Natural killer cell (primary cell): ENCODE measurements at regions not wholly inside any gene's neighbourhood (a gene's known extent, or its start where the extent isn't known, plus 50 kb on each side); places are given as distances from the start of the nearest gene placed in this dataset.

Experiments
- ATAC-seq, 3 donors: fragments of 150-1000 bp in 2 of 3; fragments of 200-7000 bp in 1 of 3; cut with Tn5 transposase; 1 replicate in 1 of 3; 2 replicates in 2 of 3; pipeline ENCODE4 v1.10.0; 2021; ENCODE audit warnings: mild to moderate bottlenecking in 2 of 3, moderate library complexity in 2 of 3
- DNase-seq, 2 donors: peaks; one replicate each; pipeline versions ENCODE4 v3.0.0 to v3.0.0-alpha.2; 2013 to 2021; ENCODE audit warnings: mixed read lengths in 1 of 2
- H3K27ac ChIP-seq: one replicate; pipeline ENCODE4 v1.5.1; 2013; ENCODE audit warnings: mild to moderate bottlenecking, low read length
- H3K27me3 ChIP-seq: one replicate; pipeline ENCODE4 v1.6.1; 2013; ENCODE audit warnings: low read length; ENCODE audit not compliant: control insufficient read depth, insufficient read depth
- H3K36me3 ChIP-seq: one replicate; pipeline ENCODE4 v1.6.1; 2013; ENCODE audit warnings: low read length; ENCODE audit not compliant: control insufficient read depth, insufficient read depth
- H3K4me1 ChIP-seq: one replicate; pipeline ENCODE4 v1.6.1; 2013; ENCODE audit warnings: low read length; ENCODE audit not compliant: control insufficient read depth, insufficient read depth
- H3K4me3 ChIP-seq: one replicate; pipeline ENCODE4 v1.5.1; 2013; ENCODE audit warnings: low read length
- H3K9me3 ChIP-seq: one replicate; pipeline ENCODE4 v1.6.1; 2013; ENCODE audit warnings: low read length; ENCODE audit not compliant: control insufficient read depth, insufficient read depth
- H3K27ac Mint-ChIP-seq, 2 donors: one replicate each; pipeline ENCODE4 v1.8.0; 2022; ENCODE audit warnings: mild to moderate bottlenecking in 2 of 2, mixed read lengths in 2 of 2, moderate library complexity in 1 of 2
- H3K27me3 Mint-ChIP-seq, 2 donors: one replicate each; pipeline ENCODE4 v1.8.0; 2022; ENCODE audit warnings: low read depth in 2 of 2, mixed read lengths in 2 of 2
- H3K36me3 Mint-ChIP-seq: one replicate; pipeline ENCODE4 v1.8.0; 2022; ENCODE audit warnings: mixed read lengths
- H3K4me1 Mint-ChIP-seq, 2 donors: one replicate each; pipeline ENCODE4 v1.8.0; 2022; ENCODE audit warnings: mixed read lengths in 2 of 2
- H3K4me3 Mint-ChIP-seq: one replicate; pipeline ENCODE4 v1.8.0; 2022; ENCODE audit warnings: mild to moderate bottlenecking, moderate library complexity, mixed read lengths
- H3K9me3 Mint-ChIP-seq, 2 donors: one replicate each; pipeline ENCODE4 v1.8.0; 2022; ENCODE audit warnings: mixed read lengths in 2 of 2
- WGBS: methylation state at CpG from one replicate; pipeline ENCODE4 v1.1.7; 2013; ENCODE audit warnings: missing lambda C conversion rate; ENCODE audit not compliant: insufficient coverage; 5-methylcytosine and 5-hydroxymethylcytosine counted together
- intact Hi-C: fragments of 100-400 bp; cut with micrococcal nuclease; formaldehyde crosslinking; loops from one replicate; pipeline ENCODE4 v1.14.2; 2022
- TF ChIP-seq, protein P1 (sequence below): fragments of 200-600 bp; IDR thresholded peaks from one replicate; pipeline ENCODE4 v1.8.0; 2022; ENCODE audit warnings: antibody characterized with exemption

DNA sequence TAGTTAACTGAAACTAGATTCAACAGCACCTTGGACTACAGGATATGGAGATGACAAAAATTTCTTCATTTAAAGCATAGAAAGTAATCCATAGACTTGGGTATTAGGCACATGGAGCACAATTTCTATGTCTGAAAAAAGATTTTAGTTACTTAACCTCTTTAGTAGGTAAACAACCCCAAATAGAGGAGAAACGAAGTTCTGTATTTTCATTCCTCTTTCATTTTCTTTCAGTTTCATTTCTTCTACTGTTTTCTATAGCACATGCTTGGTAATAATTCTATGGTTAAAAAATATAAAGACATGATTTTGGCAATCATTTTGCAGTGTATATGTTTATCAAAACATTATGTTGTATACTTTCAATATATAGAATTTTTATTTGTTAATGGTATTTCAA is 99.5 kb downstream of the CASP12 start:
- DNase-seq: peak in 1 of 2 donors; percentile 17
- no CpG with 5 or more reads among the region's 1 CpG for WGBS
- peaks cover 19 to 20% of the 10 kb centered on the region in 2 donors for H3K4me1 Mint-ChIP-seq
- peak in 2 of 3 donors; percentile 58 to 65 for ATAC-seq
- intact Hi-C loops: loop anchor here (5.0 kb wide), 1 partner anchor 91 kb away; no protein-coding TSS in a partner anchor
- Histone ChIP-seq H3K9me3 (no peaks in the 10 kb centered on the region), H3K4me1 (peaks cover 4% of the 10 kb centered on the region), H3K27ac (peak overlapping the region; percentile 67), H3K36me3 (no peaks in the 10 kb centered on the region), H3K27me3 (no peaks in the 10 kb centered on the region), H3K4me3 (peak overlapping the region; percentile 52)
- peak overlapping the region; percentile 86 to 91 for H3K27ac Mint-ChIP-seq
- H3K27me3 Mint-ChIP-seq: no peaks in the 10 kb centered on the region
- H3K36me3 Mint-ChIP-seq: peaks cover 6% of the 10 kb centered on the region
- no peaks in the 10 kb centered on the region for H3K9me3 Mint-ChIP-seq
- H3K4me3 Mint-ChIP-seq: peak overlapping the region; percentile 91
- TF ChIP-seq, protein P1, sequence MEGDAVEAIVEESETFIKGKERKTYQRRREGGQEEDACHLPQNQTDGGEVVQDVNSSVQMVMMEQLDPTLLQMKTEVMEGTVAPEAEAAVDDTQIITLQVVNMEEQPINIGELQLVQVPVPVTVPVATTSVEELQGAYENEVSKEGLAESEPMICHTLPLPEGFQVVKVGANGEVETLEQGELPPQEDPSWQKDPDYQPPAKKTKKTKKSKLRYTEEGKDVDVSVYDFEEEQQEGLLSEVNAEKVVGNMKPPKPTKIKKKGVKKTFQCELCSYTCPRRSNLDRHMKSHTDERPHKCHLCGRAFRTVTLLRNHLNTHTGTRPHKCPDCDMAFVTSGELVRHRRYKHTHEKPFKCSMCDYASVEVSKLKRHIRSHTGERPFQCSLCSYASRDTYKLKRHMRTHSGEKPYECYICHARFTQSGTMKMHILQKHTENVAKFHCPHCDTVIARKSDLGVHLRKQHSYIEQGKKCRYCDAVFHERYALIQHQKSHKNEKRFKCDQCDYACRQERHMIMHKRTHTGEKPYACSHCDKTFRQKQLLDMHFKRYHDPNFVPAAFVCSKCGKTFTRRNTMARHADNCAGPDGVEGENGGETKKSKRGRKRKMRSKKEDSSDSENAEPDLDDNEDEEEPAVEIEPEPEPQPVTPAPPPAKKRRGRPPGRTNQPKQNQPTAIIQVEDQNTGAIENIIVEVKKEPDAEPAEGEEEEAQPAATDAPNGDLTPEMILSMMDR: no peak

DNA sequence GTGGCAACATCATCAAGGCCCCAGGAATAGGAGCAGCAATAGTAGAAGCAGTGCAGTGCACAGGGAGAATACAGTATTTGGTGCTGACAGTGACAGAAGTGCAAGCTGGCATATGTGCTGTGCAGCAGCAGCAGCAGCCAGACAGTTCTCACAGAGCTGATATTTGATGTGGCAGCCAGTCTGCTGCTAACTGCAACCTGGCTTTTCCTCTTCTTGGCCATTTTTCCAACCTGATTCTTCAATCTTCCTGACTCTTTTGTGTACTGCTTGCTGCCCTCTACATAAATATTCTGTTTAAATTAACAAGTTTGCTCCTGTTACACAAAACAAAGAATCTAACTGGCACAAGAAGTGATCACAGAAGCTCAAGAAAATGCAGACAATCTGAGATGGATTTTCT is 102.0 kb downstream of the CASP12 start:
- no peak for ATAC-seq

DNA sequence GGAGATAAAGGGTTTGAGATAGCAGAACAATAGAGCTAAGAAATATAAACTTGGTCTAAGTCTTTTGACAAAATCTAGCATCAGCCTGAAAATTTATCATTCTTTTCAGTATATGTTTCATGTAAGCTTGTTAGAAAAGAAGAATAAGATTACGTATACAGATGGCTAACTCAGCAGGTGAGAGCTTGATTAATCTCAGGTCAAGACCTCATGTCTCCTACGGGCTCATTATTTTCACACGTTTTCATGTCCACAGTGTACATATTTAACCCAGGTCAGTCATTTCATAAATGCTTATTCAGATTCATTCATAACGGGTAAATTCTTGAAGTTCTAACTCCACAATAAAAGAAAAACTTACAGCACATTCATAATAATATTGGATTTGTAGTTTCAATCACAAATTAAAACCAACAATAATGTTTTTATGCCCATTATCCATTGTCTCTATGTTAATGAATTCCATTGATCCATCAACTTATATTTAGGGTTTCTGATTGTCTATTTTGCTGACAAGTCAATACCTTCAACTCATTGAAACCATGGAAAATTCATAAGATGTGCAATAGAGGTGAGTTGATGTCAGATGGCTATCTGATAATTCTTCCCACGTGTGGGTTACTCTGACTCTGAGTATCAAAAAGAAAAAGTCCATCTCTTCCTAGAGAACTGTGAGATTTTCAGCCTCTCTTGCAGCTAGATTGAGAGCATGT is 102.6 kb downstream of the CASP12 start:
- Mint-ChIP-seq H3K36me3 (peaks cover 6% of the 10 kb centered on the region), H3K27ac (no peak overlapping the region), H3K27me3 (no peaks in the 10 kb centered on the region), H3K4me3 (no peak overlapping the region), H3K9me3 (no peaks in the 10 kb centered on the region), H3K4me1 (peaks cover 17 to 19% of the 10 kb centered on the region in 2 donors)
- no peak for ATAC-seq
- Histone ChIP-seq H3K27ac (no peak overlapping the region), H3K4me1 (peaks cover 4% of the 10 kb centered on the region), H3K4me3 (no peak overlapping the region), H3K27me3 (no peaks in the 10 kb centered on the region), H3K9me3 (no peaks in the 10 kb centered on the region), H3K36me3 (no peaks in the 10 kb centered on the region)
- no peak for DNase-seq
- 88% methylated on average over 4 of the region's 5 CpGs for WGBS
- TF ChIP-seq, protein P1: no peak
- intact Hi-C loops: loop anchor here (5.0 kb wide), 1 partner anchor 88 kb away; no protein-coding TSS in a partner anchor

More for the DNA sequence above, 102.0 kb downstream of the CASP12 start:
- Histone ChIP-seq H3K27ac (no peak overlapping the region), H3K27me3 (no peaks in the 10 kb centered on the region), H3K36me3 (no peaks in the 10 kb centered on the region), H3K4me1 (peaks cover 4% of the 10 kb centered on the region), H3K9me3 (no peaks in the 10 kb centered on the region), H3K4me3 (no peak overlapping the region)
- Mint-ChIP-seq H3K4me3 (no peak overlapping the region), H3K4me1 (peaks cover 17 to 19% of the 10 kb centered on the region in 2 donors), H3K27ac (no peak overlapping the region), H3K9me3 (no peaks in the 10 kb centered on the region), H3K36me3 (peaks cover 6% of the 10 kb centered on the region), H3K27me3 (no peaks in the 10 kb centered on the region)
- DNase-seq: no peak
- intact Hi-C loops: loop anchor here (5.0 kb wide), 1 partner anchor 89 kb away; no protein-coding TSS in a partner anchor
- TF ChIP-seq, protein P1: no peak

DNA sequence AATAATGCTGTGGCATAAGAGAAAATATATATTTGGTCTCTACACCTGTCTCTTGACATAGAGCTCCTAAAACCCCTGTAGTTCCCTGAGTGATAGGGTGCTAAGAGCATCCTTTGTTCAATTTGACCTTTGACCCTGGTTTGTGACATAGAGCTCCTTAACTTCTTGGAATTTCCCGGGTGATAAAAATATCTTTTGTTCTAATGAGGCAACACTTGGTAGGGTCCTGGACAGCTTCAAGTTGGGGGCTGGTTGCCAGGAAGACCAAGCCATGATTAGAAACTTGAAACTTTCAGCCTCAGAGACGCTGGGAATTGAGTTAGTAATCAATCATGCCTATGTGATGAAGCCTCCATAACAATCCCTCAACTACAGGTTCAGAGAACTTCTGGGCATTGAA is 105.4 kb downstream of the CASP12 start:
- ATAC-seq (no peak), DNase-seq (no peak)
- no peaks in the 10 kb centered on the region for H3K9me3 ChIP-seq
- no peak overlapping the region for H3K27ac Mint-ChIP-seq
- H3K36me3 Mint-ChIP-seq: no peaks in the 10 kb centered on the region
- H3K27me3 Mint-ChIP-seq: no peaks in the 10 kb centered on the region
- TF ChIP-seq, protein P1: no peak
- peaks cover 5% of the 10 kb centered on the region in 2 donors for H3K4me1 Mint-ChIP-seq
- no peaks in the 10 kb centered on the region for H3K27me3 ChIP-seq
- H3K4me3 Mint-ChIP-seq: no peak overlapping the region
- no peaks in the 10 kb centered on the region for H3K9me3 Mint-ChIP-seq
- 84% methylated on average over 1 of the region's 2 CpGs for WGBS
- no peak overlapping the region for H3K4me3 ChIP-seq
- H3K4me1 ChIP-seq: no peaks in the 10 kb centered on the region
- no peak overlapping the region for H3K27ac ChIP-seq
- H3K36me3 ChIP-seq: no peaks in the 10 kb centered on the region
- intact Hi-C loops: no loop called here
